ENCODE measurements at regions not wholly inside any gene's neighbourhood (a gene's known extent, or its start where the extent isn't known, plus 50 kb on each side); places are given as distances from the start of the nearest gene placed in this dataset.

DNA sequence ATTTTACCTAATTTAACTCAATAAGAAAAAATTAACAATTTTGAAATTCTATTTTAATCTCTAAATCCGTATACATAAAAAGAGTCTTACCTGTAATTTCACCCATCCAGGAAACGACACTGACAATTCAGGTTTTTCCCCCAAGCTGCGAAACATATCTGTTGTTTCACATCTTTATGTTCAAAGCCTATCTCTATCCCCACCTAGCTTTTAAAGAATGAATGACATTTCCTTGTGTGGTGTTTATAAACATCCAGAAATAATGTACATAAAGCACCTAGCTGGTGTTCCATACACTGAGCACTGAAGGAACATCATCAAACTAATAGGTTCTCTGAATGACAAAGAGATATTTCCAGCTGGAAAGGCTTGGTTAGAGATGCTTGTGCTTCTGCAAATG, 867.8 kb downstream of the SQOR start:
- H3K4me3 ChIP-seq (ENCODE audit: low read depth, low read length) = no peak overlapping the region
- TF ChIP-seq, protein P1, sequence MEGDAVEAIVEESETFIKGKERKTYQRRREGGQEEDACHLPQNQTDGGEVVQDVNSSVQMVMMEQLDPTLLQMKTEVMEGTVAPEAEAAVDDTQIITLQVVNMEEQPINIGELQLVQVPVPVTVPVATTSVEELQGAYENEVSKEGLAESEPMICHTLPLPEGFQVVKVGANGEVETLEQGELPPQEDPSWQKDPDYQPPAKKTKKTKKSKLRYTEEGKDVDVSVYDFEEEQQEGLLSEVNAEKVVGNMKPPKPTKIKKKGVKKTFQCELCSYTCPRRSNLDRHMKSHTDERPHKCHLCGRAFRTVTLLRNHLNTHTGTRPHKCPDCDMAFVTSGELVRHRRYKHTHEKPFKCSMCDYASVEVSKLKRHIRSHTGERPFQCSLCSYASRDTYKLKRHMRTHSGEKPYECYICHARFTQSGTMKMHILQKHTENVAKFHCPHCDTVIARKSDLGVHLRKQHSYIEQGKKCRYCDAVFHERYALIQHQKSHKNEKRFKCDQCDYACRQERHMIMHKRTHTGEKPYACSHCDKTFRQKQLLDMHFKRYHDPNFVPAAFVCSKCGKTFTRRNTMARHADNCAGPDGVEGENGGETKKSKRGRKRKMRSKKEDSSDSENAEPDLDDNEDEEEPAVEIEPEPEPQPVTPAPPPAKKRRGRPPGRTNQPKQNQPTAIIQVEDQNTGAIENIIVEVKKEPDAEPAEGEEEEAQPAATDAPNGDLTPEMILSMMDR (IDR thresholded peaks at IDR 0.05; ENCODE audit: low read depth, low read length) = no peak

GRCh38 chr15:46518381-46518780, 883.6 kb downstream of the SQOR start:
- TF ChIP-seq, protein P1 (IDR thresholded peaks at IDR 0.05; ENCODE audit: low read depth, low read length) = no peak
- H3K4me3 ChIP-seq (ENCODE audit: low read depth, low read length) = no peak overlapping the region

GRCh38 chr15:46523701-46524100, 888.9 kb downstream of the SQOR start:
- TF ChIP-seq, protein P1 (IDR thresholded peaks at IDR 0.05; ENCODE audit: low read depth, low read length) = no peak
- H3K4me3 ChIP-seq (ENCODE audit: low read depth, low read length) = no peak overlapping the region

DNA sequence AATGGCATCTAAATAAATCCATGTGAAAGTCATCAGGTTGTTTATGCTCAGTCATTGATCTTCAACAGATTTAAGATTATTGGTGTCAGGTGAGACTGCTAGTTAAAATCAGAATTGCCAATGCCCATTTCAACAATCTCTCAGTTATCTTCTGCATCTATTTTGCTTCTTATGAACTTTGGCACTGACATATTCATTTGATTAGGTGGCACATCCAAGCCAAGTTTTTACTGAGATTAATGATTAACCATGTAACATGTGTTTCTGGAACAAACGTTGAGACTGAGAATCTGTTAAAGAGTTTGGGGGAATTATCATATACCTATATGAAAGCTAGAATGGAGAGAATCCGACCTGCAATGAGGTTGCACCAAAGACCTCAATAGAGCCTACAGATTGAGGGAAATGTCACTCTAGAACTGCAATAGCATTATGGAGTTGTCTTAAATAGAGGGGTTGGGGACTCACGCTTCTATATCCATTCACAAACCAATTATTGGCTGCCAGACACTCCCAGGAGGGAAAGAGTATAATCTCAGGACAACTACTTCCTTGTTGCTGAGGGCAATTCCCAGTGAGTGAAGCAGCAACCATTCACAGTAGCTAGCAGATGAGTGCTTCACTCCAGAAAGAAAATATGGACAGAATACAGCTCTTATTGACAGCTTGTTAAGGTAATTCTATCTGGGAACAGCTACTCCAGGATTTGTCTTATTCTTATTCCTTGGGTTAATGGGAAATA, 891.3 kb downstream of the SQOR start:
- H3K4me3 ChIP-seq (ENCODE audit: low read depth, low read length) = no peak overlapping the region
- TF ChIP-seq, protein P1 (IDR thresholded peaks at IDR 0.05; ENCODE audit: low read depth, low read length) = no peak

DNA sequence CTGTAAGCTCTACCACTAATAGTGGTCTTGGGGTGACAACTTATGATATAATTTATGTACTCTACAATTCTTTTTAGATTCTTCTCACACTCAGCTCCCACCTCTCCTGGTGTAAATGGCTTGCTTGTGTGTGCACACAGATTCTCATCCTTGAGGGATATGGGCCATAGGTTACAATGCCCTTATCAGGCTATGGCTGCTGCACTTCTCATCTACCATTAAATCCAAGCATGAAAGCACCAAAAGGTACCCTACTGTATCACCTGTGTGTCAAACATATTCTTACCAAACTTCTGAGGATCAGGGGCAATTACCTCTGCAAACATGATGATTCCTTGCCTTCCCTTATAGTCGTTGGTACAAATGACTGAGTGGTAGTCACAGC, 891.9 kb downstream of the SQOR start:
- TF ChIP-seq, protein P1 (IDR thresholded peaks at IDR 0.05; ENCODE audit: low read depth, low read length) = no peak

GRCh38 chr15:46543626-46544025, 908.8 kb downstream of the SQOR start:
- TF ChIP-seq, protein P1 (IDR thresholded peaks at IDR 0.05; ENCODE audit: low read depth, low read length) = no peak
- no peak overlapping the region for H3K4me3 ChIP-seq (ENCODE audit: low read depth, low read length)

More for the DNA sequence above, 891.9 kb downstream of the SQOR start:
- H3K4me3 ChIP-seq (ENCODE audit: low read depth, low read length) = no peak overlapping the region

DNA sequence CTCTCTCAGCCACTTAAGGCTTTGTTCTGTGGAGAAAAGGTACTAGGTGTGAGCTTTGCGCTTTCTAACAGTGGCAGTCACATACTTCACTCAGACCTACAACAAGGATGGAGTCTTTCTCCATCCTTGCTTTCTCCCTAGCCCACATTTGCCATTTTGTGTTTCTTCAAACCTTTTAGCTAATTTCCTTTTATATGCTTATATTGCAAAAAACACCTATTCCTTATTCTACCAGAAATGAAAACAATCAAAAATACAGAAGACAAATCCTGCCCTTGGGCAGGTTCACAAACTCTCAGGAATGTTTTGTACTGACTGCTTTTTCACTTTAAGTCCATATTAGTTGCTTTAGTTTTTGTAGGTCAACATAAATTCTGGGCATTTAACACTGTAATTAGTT, 914.2 kb downstream of the SQOR start:
- no peak overlapping the region for H3K4me3 ChIP-seq (ENCODE audit: low read depth, low read length)
- TF ChIP-seq, protein P1 (IDR thresholded peaks at IDR 0.05; ENCODE audit: low read depth, low read length) = no peak

Data from WI38 (cell line).